ENCODE measurements at regions not wholly inside any gene's neighbourhood (a gene's known extent, or its start where the extent isn't known, plus 50 kb on each side); places are given as distances from the start of the nearest gene placed in this dataset.

DNA sequence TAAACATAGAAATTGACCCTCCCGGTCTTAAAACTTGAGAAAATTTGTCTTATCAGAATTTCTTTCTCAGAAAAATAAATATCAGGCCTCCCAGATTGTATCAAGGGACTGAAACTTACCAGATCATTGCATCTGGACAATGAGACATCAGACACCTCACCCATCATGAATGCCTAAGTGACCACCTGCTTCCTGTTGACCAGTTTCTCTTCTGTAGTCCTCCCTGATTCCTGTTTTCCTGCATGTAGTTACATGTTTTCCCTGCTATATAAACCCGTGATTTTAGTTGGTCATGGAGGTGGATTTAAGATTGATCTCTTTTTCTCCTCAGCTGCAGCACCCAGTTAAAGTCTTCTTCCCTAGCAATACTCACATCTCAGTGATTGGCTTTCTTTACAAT is 548.1 kb downstream of the PPP4R3C start:
- TF ChIP-seq, protein P1, sequence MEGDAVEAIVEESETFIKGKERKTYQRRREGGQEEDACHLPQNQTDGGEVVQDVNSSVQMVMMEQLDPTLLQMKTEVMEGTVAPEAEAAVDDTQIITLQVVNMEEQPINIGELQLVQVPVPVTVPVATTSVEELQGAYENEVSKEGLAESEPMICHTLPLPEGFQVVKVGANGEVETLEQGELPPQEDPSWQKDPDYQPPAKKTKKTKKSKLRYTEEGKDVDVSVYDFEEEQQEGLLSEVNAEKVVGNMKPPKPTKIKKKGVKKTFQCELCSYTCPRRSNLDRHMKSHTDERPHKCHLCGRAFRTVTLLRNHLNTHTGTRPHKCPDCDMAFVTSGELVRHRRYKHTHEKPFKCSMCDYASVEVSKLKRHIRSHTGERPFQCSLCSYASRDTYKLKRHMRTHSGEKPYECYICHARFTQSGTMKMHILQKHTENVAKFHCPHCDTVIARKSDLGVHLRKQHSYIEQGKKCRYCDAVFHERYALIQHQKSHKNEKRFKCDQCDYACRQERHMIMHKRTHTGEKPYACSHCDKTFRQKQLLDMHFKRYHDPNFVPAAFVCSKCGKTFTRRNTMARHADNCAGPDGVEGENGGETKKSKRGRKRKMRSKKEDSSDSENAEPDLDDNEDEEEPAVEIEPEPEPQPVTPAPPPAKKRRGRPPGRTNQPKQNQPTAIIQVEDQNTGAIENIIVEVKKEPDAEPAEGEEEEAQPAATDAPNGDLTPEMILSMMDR (IDR thresholded peaks at IDR 0.05): no peak

DNA sequence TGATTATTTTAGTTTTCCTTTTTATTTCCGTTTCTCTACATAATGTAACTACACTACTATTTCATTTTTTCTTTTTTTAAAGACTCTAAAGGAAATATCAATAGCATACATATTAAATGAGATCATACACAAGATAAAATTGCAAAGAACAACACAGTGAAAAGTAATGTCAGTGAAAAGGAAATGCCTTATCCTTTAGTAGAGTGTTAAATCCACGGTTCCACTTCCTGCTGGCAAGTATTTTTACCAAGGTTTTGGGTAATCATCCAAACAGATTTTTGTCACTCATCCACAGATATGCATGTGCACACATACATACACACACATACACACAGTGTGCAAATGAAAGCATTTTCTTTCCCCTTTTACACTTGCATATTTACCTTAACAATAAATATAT is 548.9 kb downstream of the PPP4R3C start:
- TF ChIP-seq, protein P1 (IDR thresholded peaks at IDR 0.05): no peak

- TF ChIP-seq, protein P1 (IDR thresholded peaks at IDR 0.05): no peak
These were observed 553.4 kb downstream of the PPP4R3C start for GRCh38 chrX:26909728-26910127.

DNA sequence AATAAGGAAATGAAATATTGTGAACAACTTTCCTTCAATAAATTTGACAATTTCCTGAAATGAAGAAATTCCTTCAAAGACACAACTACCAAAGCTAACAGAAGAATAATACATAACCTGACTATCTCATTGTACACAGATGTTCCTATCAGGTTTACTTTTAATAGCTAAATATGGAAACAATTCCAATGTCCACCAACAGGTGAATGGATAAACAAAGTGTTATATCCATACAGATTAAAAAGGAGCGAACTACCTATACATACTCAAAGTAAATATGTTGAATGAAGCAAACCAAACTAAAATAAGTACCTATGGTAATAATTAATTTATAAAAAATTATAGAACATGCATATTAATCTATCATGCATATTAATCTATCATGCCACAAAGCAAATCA is 554.9 kb downstream of the PPP4R3C start:
- TF ChIP-seq, protein P1 (IDR thresholded peaks at IDR 0.05): no peak

DNA sequence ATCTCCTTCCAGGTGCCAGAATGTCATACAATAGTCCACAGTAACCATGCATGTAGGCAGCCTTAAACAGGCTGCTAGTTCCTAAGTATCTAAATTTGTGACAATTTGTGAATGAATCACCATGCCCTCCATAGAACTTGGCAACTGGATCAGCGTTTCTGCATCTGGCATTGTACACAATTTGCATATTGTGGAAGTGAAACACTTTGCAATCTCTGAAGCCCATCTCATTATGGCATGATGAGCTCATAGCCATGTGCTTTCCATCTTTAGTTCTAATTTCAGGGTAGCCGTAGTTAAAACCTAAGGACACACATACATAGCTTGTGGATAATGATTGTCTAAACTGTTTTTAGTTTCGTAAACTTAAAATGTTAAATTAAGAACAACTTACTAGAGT is 573.6 kb downstream of the PPP4R3C start:
- TF ChIP-seq, protein P1 (IDR thresholded peaks at IDR 0.05): no peak

GRCh38 chrX:26873736-26874135 is 589.4 kb downstream of the PPP4R3C start:
- TF ChIP-seq, protein P1 (IDR thresholded peaks at IDR 0.05): no peak

DNA sequence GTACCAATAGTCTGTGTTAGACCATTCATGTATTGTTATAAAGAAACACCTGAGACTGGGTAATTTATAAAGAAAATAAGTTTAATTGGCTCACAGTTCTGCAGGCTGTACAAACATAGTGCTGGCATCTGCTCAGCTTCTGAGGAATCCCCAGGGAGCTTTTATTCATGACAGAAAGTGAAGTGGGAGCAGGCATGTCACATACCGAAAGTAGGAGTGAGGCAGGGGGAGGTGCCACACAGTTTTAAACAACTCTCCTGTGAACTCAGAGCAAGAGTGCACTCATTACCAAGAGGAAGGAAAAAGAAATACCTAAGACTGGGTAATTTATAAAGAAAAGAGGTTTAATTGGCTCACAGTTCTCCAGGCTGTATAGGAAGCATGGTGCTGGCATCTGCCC is 591.2 kb downstream of the PPP4R3C start:
- TF ChIP-seq, protein P1 (IDR thresholded peaks at IDR 0.05): no peak

GRCh38 chrX:26851981-26852380 is 611.2 kb downstream of the PPP4R3C start:
- TF ChIP-seq, protein P1 (IDR thresholded peaks at IDR 0.05): no peak
